ENCODE measurements at regions not wholly inside any gene's neighbourhood (a gene's known extent, or its start where the extent isn't known, plus 50 kb on each side); places are given as distances from the start of the nearest gene placed in this dataset.

- no peak for FAIRE-seq
- no peak overlapping the region for H3K27ac ChIP-seq (ENCODE audit: control insufficient read depth, insufficient read depth)
- ChIA-PET RAD21 (ENCODE audit: unreplicated experiment) (interaction anchor here (0.8 kb wide), 1 partner anchor 75 kb away, joined by 3 read pairs; no protein-coding TSS in a partner anchor), SMC1A (ENCODE audit: uncharacterized antibody, unreplicated experiment) (interaction anchor here (0.6 to 0.8 kb wide), 3 partner anchors 16 to 1215 kb away, joined by 3 read pairs; no protein-coding TSS in a partner anchor), POLR2A (no interaction called here), CTCF (no interaction called here)
- BruUV-seq (replicated peaks) = no TSS peak
- no peaks in the 10 kb centered on the region for H4K20me1 ChIP-seq (ENCODE audit: control insufficient read depth, insufficient read depth)
- no peak overlapping the region for H3K9ac ChIP-seq (ENCODE audit: control insufficient read depth, insufficient read depth, low read length)
- H3K4me3 ChIP-seq = no peak overlapping the region
- ATAC-seq = no peak
- no peaks in the 10 kb centered on the region for H3K79me2 ChIP-seq (ENCODE audit: control insufficient read depth, insufficient read depth, low read length)
- H2AFZ ChIP-seq (ENCODE audit: control insufficient read depth, low read depth, low read length) = no peak overlapping the region
- intact Hi-C loops (cut with micrococcal nuclease; ENCODE audit: unreplicated experiment) (no loop called here), in situ Hi-C loops (cut with MboI) (no loop called here)
- H3K4me1 ChIP-seq (ENCODE audit: control insufficient read depth, insufficient read depth, low read length) = no peaks in the 10 kb centered on the region
- H3K36me3 ChIP-seq (ENCODE audit: control insufficient read depth in 2 of 2, insufficient read depth in 2 of 2, low read length in 1 of 2) = no peaks in the 10 kb centered on the region
- peaks cover 2% of the 10 kb centered on the region; the same call in 2 of the 3 replicates for H3K9me3 ChIP-seq (replicated peaks; ENCODE audit: control insufficient read depth, insufficient read depth, low read length)
- TF ChIP-seq IRF4 (IDR thresholded peaks at IDR 0.05; ENCODE audit: low read depth, low read length) (no peak), NR2F1 (conservative IDR thresholded peaks at IDR 0.05) (no peak), ZNF687 (IDR thresholded peaks at IDR 0.05) (no peak), HDAC2 (IDR thresholded peaks at IDR 0.05) (no peak), JUND (IDR thresholded peaks at IDR 0.05; ENCODE audit: low read depth, low read length) (no peak), ZNF207 (IDR thresholded peaks at IDR 0.05; ENCODE audit: borderline replicate concordance) (no peak), TARDBP (IDR thresholded peaks at IDR 0.05; ENCODE audit: borderline replicate concordance) (no peak), NFXL1 (IDR thresholded peaks at IDR 0.05; ENCODE audit: borderline replicate concordance) (no peak), MXI1 (IDR thresholded peaks at IDR 0.05; ENCODE audit: low read depth, low read length) (no peak), ZZZ3 (IDR thresholded peaks at IDR 0.05; ENCODE audit: control insufficient read depth, insufficient read length, low read depth) (no peak), ZBED1 (IDR thresholded peaks at IDR 0.05; ENCODE audit: borderline replicate concordance) (no peak), NR2C2 (IDR thresholded peaks at IDR 0.05; ENCODE audit: borderline replicate concordance, control insufficient read depth, insufficient read length, low read depth) (no peak), EP300 (IDR thresholded peaks at IDR 0.05; ENCODE audit: borderline replicate concordance in 1 of 2, control insufficient read depth in 1 of 2, low read depth in 2 of 2, low read length in 2 of 2) (no peak), POLR2AphosphoS2 (IDR thresholded peaks at IDR 0.05; ENCODE audit: low read depth, low read length) (no peak), SIN3A (IDR thresholded peaks at IDR 0.05; ENCODE audit: low read depth, low read length) (no peak)
- TF ChIP-seq, protein P1, sequence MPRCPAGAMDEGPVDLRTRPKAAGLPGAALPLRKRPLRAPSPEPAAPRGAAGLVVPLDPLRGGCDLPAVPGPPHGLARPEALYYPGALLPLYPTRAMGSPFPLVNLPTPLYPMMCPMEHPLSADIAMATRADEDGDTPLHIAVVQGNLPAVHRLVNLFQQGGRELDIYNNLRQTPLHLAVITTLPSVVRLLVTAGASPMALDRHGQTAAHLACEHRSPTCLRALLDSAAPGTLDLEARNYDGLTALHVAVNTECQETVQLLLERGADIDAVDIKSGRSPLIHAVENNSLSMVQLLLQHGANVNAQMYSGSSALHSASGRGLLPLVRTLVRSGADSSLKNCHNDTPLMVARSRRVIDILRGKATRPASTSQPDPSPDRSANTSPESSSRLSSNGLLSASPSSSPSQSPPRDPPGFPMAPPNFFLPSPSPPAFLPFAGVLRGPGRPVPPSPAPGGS (IDR thresholded peaks at IDR 0.05; ENCODE audit: borderline replicate concordance, insufficient read depth, low read depth, low read length, poor library complexity, severe bottlenecking) = no peak
- H3K27me3 ChIP-seq (replicated peaks in 1 of 2; ENCODE audit: control insufficient read depth in 2 of 2, insufficient read depth in 2 of 2, low read length in 1 of 2) = no peaks in the 10 kb centered on the region; a peak in 1 of 4 replicates
- no peak overlapping the region for H3K4me2 ChIP-seq (ENCODE audit: control insufficient read depth, insufficient read depth)
- DNase-seq (ENCODE audit: low read depth, low spot score) = no peak
- WGBS (ENCODE audit: insufficient coverage, insufficient replicate concordance, low lambda C conversion rate, missing lambda C conversion rate) = 61% methylated on average over 4 of the region's 4 CpGs
These were observed 276.0 kb downstream of the ENC1 start for GRCh38 chr5:74364507-74364906.
